VCaP (cell line): ENCODE measurements at regions not wholly inside any gene's neighbourhood (a gene's known extent, or its start where the extent isn't known, plus 50 kb on each side); places are given as distances from the start of the nearest gene placed in this dataset.

Source experiments
- H3K27ac ChIP-seq: fragments of 450-650 bp; 2 replicates; pipeline ENCODE4 v1.5.1; 2017
- CTCF ChIP-seq: fragments of 450-650 bp; conservative IDR thresholded peaks from 2 replicates; pipeline ENCODE4 v1.5.1; 2017; ENCODE audit warnings: mild to moderate bottlenecking, moderate library complexity

- no peak for TF ChIP-seq CTCF
- no peak overlapping the region for H3K27ac ChIP-seq
These were observed 512.1 kb upstream of the LRRC4C start for GRCh38 chr11:41971592-41971991.

GRCh38 chr11:41978945-41979344 is 519.5 kb upstream of the LRRC4C start:
- TF ChIP-seq CTCF, result no peak
- no peak overlapping the region for H3K27ac ChIP-seq

- no peak overlapping the region for H3K27ac ChIP-seq
- TF ChIP-seq CTCF, result no peak
These were observed 521.3 kb upstream of the LRRC4C start for GRCh38 chr11:41980741-41981140.

- no peak for TF ChIP-seq CTCF
- peak overlapping the region; percentile 76 for H3K27ac ChIP-seq
These were observed 522.8 kb upstream of the LRRC4C start for GRCh38 chr11:41982276-41982675.

- no peak for TF ChIP-seq CTCF
- peak overlapping the region; percentile 76 for H3K27ac ChIP-seq
These were observed 523.5 kb upstream of the LRRC4C start for GRCh38 chr11:41982975-41983374.

GRCh38 chr11:41983475-41983874 is 524.0 kb upstream of the LRRC4C start:
- TF ChIP-seq CTCF, result no peak
- peak overlapping the region; percentile 76 for H3K27ac ChIP-seq

- TF ChIP-seq CTCF, result no peak
- H3K27ac ChIP-seq, result peak overlapping the region; percentile 76
These were observed 524.6 kb upstream of the LRRC4C start for GRCh38 chr11:41984023-41984422.

GRCh38 chr11:41985799-41986198 is 526.3 kb upstream of the LRRC4C start:
- no peak for TF ChIP-seq CTCF
- H3K27ac ChIP-seq, result peak overlapping the region; percentile 76; the same call in 1 of the 2 replicates
